H9 (cell line): ENCODE measurements at regions not wholly inside any gene's neighbourhood (a gene's known extent, or its start where the extent isn't known, plus 50 kb on each side); places are given as distances from the start of the nearest gene placed in this dataset.

ENCODE experiments used
- DNase-seq: peaks from one replicate; pipeline ENCODE4 v3.0.0-alpha.2; 2017
- H2AFZ ChIP-seq: one replicate; pipeline ENCODE4 v1.6.1; 2013; ENCODE audit warnings: mild to moderate bottlenecking, low read length, control low read depth, moderate library complexity
- H2AK5ac ChIP-seq: 2 replicates; pipeline ENCODE4 v1.6.1; 2013; ENCODE audit warnings: low read length, control low read depth, mixed read lengths; ENCODE audit not compliant: insufficient read length
- H2BK120ac ChIP-seq: one replicate; pipeline ENCODE4 v1.6.1; 2013; ENCODE audit warnings: low read depth, mild to moderate bottlenecking, low read length, control low read depth, inconsistent platforms; ENCODE audit not compliant: poor library complexity, severe bottlenecking
- H2BK12ac ChIP-seq: 2 replicates; pipeline ENCODE4 v1.6.1; 2013; ENCODE audit warnings: low read length, control low read depth, mixed read lengths, low read depth; ENCODE audit not compliant: insufficient read length
- H2BK15ac ChIP-seq: 2 replicates; pipeline ENCODE4 v1.6.1; 2013; ENCODE audit warnings: low read depth, low read length, control low read depth
- H2BK20ac ChIP-seq: one replicate; pipeline ENCODE4 v1.6.1; 2013; ENCODE audit warnings: low read depth, mild to moderate bottlenecking, low read length, control low read depth, inconsistent platforms; ENCODE audit not compliant: poor library complexity, severe bottlenecking
- H2BK5ac ChIP-seq: 2 replicates; pipeline ENCODE4 v1.6.1; 2013; ENCODE audit warnings: low read length, control low read depth, mixed read lengths; ENCODE audit not compliant: insufficient read length
- H3K14ac ChIP-seq: 2 replicates; pipeline ENCODE4 v1.6.1; 2013; ENCODE audit warnings: low read length, control low read depth; ENCODE audit not compliant: insufficient read depth
- H3K18ac ChIP-seq: 2 replicates; pipeline ENCODE4 v1.6.1; 2013; ENCODE audit warnings: low read depth, mild to moderate bottlenecking, mixed read lengths, low read length, control low read depth; ENCODE audit not compliant: insufficient read length
- H3K23ac ChIP-seq: 2 replicates; pipeline ENCODE4 v1.6.1; 2013; ENCODE audit warnings: low read length, control low read depth, mixed read lengths, low read depth; ENCODE audit not compliant: insufficient read length
- H3K23me2 ChIP-seq: 2 replicates; pipeline ENCODE4 v1.6.1; 2013; ENCODE audit warnings: low read depth, mild to moderate bottlenecking, mixed read lengths, low read length, control low read depth; ENCODE audit not compliant: insufficient read length, poor library complexity, severe bottlenecking
- H3K27ac ChIP-seq: 2 replicates; pipeline ENCODE4 v1.5.1; 2013; ENCODE audit warnings: low read length, control low read depth, mixed read lengths, low read depth; ENCODE audit not compliant: insufficient read length
- H3K27me3 ChIP-seq: 2 replicates; pipeline ENCODE4 v1.6.1; 2013; ENCODE audit warnings: low read length, control low read depth, inconsistent platforms; ENCODE audit not compliant: insufficient read depth
- H3K4ac ChIP-seq: 2 replicates; pipeline ENCODE4 v1.6.1; 2013; ENCODE audit warnings: low read depth, mild to moderate bottlenecking, control low read depth, inconsistent platforms, low read length, moderate library complexity
- H3K4me1 ChIP-seq: 2 replicates; pipeline ENCODE4 v1.6.1; 2013; ENCODE audit warnings: low read length, control low read depth, inconsistent platforms; ENCODE audit not compliant: insufficient read depth
- H3K4me2 ChIP-seq: 2 replicates; pipeline ENCODE4 v1.6.1; 2013; ENCODE audit warnings: low read length, control low read depth, mixed read lengths; ENCODE audit not compliant: insufficient read length, insufficient read depth
- H3K56ac ChIP-seq: 2 replicates; pipeline ENCODE4 v1.6.1; 2013; ENCODE audit warnings: low read depth, mild to moderate bottlenecking, mixed read lengths, low read length, control low read depth; ENCODE audit not compliant: insufficient read length
- H3K79me1 ChIP-seq: 2 replicates; pipeline ENCODE4 v1.6.1; 2013; ENCODE audit warnings: low read depth, mild to moderate bottlenecking, moderate library complexity, low read length, control low read depth, inconsistent platforms; ENCODE audit not compliant: insufficient read depth, poor library complexity, severe bottlenecking
- H3K79me2 ChIP-seq: 2 replicates; pipeline ENCODE4 v1.6.1; 2013; ENCODE audit warnings: low read length, control low read depth, inconsistent platforms; ENCODE audit not compliant: insufficient read depth
- H3K9ac ChIP-seq: 2 replicates; pipeline ENCODE4 v1.6.1; 2013; ENCODE audit warnings: low read length, control low read depth, mixed read lengths; ENCODE audit not compliant: insufficient read length; ENCODE audit errors: extremely low read depth
- H3K9me3 ChIP-seq: one replicate; pipeline ENCODE4 v1.6.1; 2013; ENCODE audit warnings: low read depth, low read length, inconsistent platforms; ENCODE audit not compliant: control insufficient read depth
- H3T11ph ChIP-seq: one replicate; pipeline ENCODE4 v1.6.1; 2013; ENCODE audit warnings: mild to moderate bottlenecking, low read length, control low read depth, inconsistent platforms
- H4K20me1 ChIP-seq: one replicate; pipeline ENCODE4 v1.6.1; 2013; ENCODE audit not compliant: control insufficient read depth, insufficient read length, insufficient read depth
- H4K5ac ChIP-seq: 2 replicates; pipeline ENCODE4 v1.6.1; 2013; ENCODE audit warnings: low read depth, mild to moderate bottlenecking, mixed read lengths, low read length, control low read depth; ENCODE audit not compliant: insufficient read length
- H4K8ac ChIP-seq: replicated peaks from 2 replicates; pipeline ENCODE4 v1.6.1; 2013; ENCODE audit warnings: low read length, control low read depth, mixed read lengths, low read depth; ENCODE audit not compliant: insufficient read length
- H4K91ac ChIP-seq: 2 replicates; pipeline ENCODE4 v1.6.1; 2013; ENCODE audit warnings: low read depth, mild to moderate bottlenecking, moderate library complexity, mixed read lengths, low read length, control low read depth; ENCODE audit not compliant: insufficient read length
- H3K27ac Mint-ChIP-seq, 3 experiments: 2 replicates in 2 of 3; 3 replicates in 1 of 3; pipeline ENCODE4 v1.8.0; 2020 to 2021; ENCODE audit warnings: mixed read lengths in 3 of 3, mild to moderate bottlenecking in 1 of 3, moderate library complexity in 1 of 3
- H3K27me3 Mint-ChIP-seq: 2 replicates; pipeline ENCODE4 v1.8.0; 2021; ENCODE audit warnings: low read depth, mild to moderate bottlenecking, moderate library complexity, mixed read lengths
- H3K36me3 Mint-ChIP-seq, 3 experiments: 2 replicates in 2 of 3; 3 replicates in 1 of 3; pipeline ENCODE4 v1.8.0; 2020 to 2021; ENCODE audit warnings: low read depth in 3 of 3, mixed read lengths in 3 of 3; ENCODE audit not compliant: insufficient read depth in 1 of 3
- H3K4me1 Mint-ChIP-seq, 2 experiments: 2 replicates each; pipeline ENCODE4 v1.8.0; 2020; ENCODE audit warnings: mixed read lengths in 2 of 2
- H3K4me3 Mint-ChIP-seq, 2 experiments: 2 replicates in 1 of 2; 3 replicates in 1 of 2; pipeline ENCODE4 v1.8.0; 2020 to 2021; ENCODE audit warnings: mild to moderate bottlenecking in 2 of 2, mixed read lengths in 2 of 2, moderate library complexity in 1 of 2
- H3K9me3 Mint-ChIP-seq, 2 experiments: 2 replicates in 1 of 2; 3 replicates in 1 of 2; pipeline ENCODE4 v1.8.0; 2020; ENCODE audit warnings: mild to moderate bottlenecking in 2 of 2, mixed read lengths in 2 of 2, moderate library complexity in 1 of 2
- WGBS: extraction: QIAGEN DNeasy Blood & Tissue Kit; methylation state at CpG from one replicate; pipeline ENCODE4 v1.1.7; 2013; ENCODE audit warnings: missing lambda C conversion rate, low lambda C conversion rate, mixed read lengths; ENCODE audit not compliant: insufficient read length; ENCODE audit errors: extremely low coverage; 5-methylcytosine and 5-hydroxymethylcytosine counted together
- TF ChIP-seq, protein P1 (sequence below): fragments of 200-600 bp; sonication (generic); conservative IDR thresholded peaks from 3 replicates; pipeline ENCODE4 v1.8.0; 2021; ENCODE audit warnings: antibody characterized with exemption, mild to moderate bottlenecking

DNA sequence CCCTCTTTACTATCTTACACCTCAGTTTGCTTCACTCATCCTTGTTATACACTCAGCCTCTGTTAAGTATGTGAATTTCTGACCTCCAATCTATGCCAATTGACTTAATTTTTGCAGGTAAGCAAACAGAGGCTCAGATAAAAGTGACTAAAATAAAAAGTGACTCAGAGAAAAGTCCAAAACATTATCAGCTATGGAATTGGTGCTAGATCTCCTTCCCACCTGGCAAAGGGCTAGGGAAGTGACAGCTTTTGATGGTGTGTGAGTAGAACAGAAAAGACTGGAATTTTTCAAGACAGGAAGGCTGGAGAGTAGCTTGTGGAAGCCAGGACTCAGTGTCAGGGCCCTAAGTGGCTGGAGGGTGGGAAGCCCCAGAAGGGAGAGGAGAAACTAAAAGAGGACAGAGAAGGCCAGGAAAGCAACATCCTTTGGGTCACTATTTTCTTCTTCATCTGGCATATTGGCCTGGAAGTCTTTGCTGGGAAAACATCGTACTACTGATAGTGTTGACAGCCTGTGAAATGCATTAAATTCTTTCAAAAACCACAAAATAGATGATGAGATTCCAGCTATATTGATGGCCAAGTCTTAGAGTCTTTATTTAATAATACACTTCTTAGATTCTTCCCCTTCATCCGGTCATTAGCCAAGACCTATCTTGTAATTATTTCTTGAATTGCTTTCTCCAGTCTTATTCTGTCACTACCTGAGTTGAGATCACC is 392.8 kb downstream of the RAPGEF2 start:
- no peak overlapping the region for H2AFZ ChIP-seq
- no peak overlapping the region for H3K18ac ChIP-seq
- no peaks in the 10 kb centered on the region for H3K27me3 ChIP-seq
- Mint-ChIP-seq H3K9me3 (peaks cover 25 to 27% of the 10 kb centered on the region in 2 experiments), H3K27me3 (peaks cover 2% of the 10 kb centered on the region; the same call in 1 of the 2 replicates), H3K4me3 (no peak overlapping the region), H3K36me3 (peaks cover 15 to 31% (median 29%) of the 10 kb centered on the region in 3 experiments), H3K4me1 (peaks cover 0 to 2% of the 10 kb centered on the region in 2 experiments; a peak in 1 of 4 replicates), H3K27ac (no peak overlapping the region)
- H3K4me2 ChIP-seq, result no peak overlapping the region
- TF ChIP-seq, protein P1, sequence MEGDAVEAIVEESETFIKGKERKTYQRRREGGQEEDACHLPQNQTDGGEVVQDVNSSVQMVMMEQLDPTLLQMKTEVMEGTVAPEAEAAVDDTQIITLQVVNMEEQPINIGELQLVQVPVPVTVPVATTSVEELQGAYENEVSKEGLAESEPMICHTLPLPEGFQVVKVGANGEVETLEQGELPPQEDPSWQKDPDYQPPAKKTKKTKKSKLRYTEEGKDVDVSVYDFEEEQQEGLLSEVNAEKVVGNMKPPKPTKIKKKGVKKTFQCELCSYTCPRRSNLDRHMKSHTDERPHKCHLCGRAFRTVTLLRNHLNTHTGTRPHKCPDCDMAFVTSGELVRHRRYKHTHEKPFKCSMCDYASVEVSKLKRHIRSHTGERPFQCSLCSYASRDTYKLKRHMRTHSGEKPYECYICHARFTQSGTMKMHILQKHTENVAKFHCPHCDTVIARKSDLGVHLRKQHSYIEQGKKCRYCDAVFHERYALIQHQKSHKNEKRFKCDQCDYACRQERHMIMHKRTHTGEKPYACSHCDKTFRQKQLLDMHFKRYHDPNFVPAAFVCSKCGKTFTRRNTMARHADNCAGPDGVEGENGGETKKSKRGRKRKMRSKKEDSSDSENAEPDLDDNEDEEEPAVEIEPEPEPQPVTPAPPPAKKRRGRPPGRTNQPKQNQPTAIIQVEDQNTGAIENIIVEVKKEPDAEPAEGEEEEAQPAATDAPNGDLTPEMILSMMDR, result no peak
- no peak overlapping the region for H2BK20ac ChIP-seq
- peaks cover 23% of the 10 kb centered on the region for H3K9me3 ChIP-seq
- H2BK12ac ChIP-seq, result no peak overlapping the region
- no peak overlapping the region for H3K23ac ChIP-seq
- H3K27ac ChIP-seq, result no peak overlapping the region
- no peak overlapping the region for H2BK120ac ChIP-seq
- no peaks in the 10 kb centered on the region for H3K79me2 ChIP-seq
- no peaks in the 10 kb centered on the region for H3K23me2 ChIP-seq
- H3K4ac ChIP-seq, result no peak overlapping the region
- H2BK5ac ChIP-seq, result no peak overlapping the region
- no peak overlapping the region for H3T11ph ChIP-seq
- no peaks in the 10 kb centered on the region for H4K20me1 ChIP-seq
- H3K79me1 ChIP-seq, result no peaks in the 10 kb centered on the region
- H3K56ac ChIP-seq, result no peak overlapping the region
- H4K8ac ChIP-seq, result no peak overlapping the region
- H3K14ac ChIP-seq, result no peak overlapping the region
- DNase-seq, result no peak
- no peak overlapping the region for H2AK5ac ChIP-seq
- no peak overlapping the region for H4K5ac ChIP-seq
- no peak overlapping the region for H3K9ac ChIP-seq
- H3K4me1 ChIP-seq, result no peaks in the 10 kb centered on the region
- WGBS, result no CpG with 5 or more reads among the region's 2 CpGs
- H2BK15ac ChIP-seq, result no peak overlapping the region
- no peak overlapping the region for H4K91ac ChIP-seq
